Peyer's patch (tissue), 4 donors: ENCODE measurements at regions not wholly inside any gene's neighbourhood (a gene's known extent, or its start where the extent isn't known, plus 50 kb on each side); places are given as distances from the start of the nearest gene placed in this dataset.

Experiments used
- CTCF ChIP-seq, 6 experiments: fragments of 450-650 bp in 4 of 6; fragments of 200-600 bp in 2 of 6; sonication (generic) in 1 of 6; IDR thresholded peaks; one replicate each; pipeline ENCODE4 v1.5.1; 2017 to 2019; ENCODE audit warnings: antibody characterized with exemption in 6 of 6, mild to moderate bottlenecking in 3 of 6, moderate library complexity in 1 of 6
- POLR2A ChIP-seq, 2 donors: fragments of 450-650 bp; IDR thresholded peaks; one replicate each; pipeline ENCODE4 v1.5.1; 2017; ENCODE audit warnings: antibody characterized with exemption in 2 of 2, mild to moderate bottlenecking in 2 of 2, moderate library complexity in 2 of 2

- TF ChIP-seq CTCF (IDR thresholded peaks at IDR 0.05): no peak
- no peak for TF ChIP-seq POLR2A (IDR thresholded peaks at IDR 0.05)
Observed at GRCh38 chr13:106090001-106090400, 445.5 kb downstream of the EFNB2 start.
